ENCODE measurements at regions not wholly inside any gene's neighbourhood (a gene's known extent, or its start where the extent isn't known, plus 50 kb on each side); places are given as distances from the start of the nearest gene placed in this dataset.
A peak's percentile ranks its signal among the peaks of the same experiment; 100 is the strongest.
"Not testable (repeated sequence)": the region's sequence is repeated elsewhere in the genome, so short reads cannot be mapped to it uniquely, and the experiment has no call there.

DNA sequence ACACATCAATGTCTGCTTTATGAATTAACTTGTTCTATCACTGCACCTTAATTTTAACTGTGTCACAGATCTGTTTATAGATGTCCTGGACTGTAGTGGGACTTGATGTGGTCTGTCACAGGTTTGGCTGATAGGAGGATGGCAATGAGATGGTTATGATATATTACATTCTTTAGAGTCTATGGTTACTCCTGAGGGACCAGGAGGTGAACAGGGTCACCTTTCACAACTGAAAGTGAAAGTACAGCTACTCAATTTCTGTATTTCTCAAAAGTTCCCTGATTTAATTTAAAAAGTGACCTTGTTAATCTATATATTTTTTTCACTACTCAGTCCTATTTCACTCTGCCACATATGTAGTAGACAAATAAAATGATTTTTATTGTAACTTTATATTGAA lies 1284.1 kb upstream of the GYPC start:
- no peak for DNase-seq

DNA sequence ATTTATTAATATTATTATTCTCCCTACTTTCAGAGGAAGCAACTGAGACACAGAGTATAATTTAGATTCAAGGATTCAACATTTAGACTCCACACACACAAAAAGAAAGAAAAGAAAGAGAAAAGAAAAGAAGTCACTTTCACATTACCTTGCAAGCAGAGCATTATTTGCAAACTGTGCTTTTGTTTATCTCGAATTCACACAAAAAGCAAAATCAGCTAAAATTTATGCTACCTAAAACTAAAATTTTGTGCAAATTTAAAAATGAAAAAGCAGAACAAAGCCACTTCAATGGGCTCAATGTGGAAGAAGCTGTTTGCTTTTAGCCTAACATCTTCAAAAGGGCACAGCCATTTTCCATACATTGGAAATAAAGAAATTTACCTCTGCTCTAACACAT lies 1282.7 kb upstream of the GYPC start:
- DNase-seq: no peak

DNA sequence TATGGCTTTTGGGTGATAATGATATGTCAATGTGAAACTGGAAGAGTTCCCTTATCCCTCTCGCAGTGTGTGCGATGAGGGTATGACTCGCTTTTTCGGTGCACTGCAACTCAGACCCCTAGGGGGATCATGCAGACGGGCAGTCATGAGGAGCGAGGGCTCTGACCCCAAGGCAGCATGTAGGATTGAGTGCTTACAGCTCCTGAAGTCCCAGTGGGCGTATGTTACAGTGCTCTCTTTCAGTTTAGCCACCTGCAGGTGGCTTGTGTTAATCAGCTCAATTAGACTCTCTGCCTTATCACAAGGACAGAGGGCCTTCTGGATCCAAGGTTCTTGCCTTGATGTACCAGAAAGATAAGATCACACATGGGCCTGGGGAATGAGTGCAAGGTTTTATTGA lies 1269.9 kb upstream of the GYPC start:
- DNase-seq: no peak

DNA sequence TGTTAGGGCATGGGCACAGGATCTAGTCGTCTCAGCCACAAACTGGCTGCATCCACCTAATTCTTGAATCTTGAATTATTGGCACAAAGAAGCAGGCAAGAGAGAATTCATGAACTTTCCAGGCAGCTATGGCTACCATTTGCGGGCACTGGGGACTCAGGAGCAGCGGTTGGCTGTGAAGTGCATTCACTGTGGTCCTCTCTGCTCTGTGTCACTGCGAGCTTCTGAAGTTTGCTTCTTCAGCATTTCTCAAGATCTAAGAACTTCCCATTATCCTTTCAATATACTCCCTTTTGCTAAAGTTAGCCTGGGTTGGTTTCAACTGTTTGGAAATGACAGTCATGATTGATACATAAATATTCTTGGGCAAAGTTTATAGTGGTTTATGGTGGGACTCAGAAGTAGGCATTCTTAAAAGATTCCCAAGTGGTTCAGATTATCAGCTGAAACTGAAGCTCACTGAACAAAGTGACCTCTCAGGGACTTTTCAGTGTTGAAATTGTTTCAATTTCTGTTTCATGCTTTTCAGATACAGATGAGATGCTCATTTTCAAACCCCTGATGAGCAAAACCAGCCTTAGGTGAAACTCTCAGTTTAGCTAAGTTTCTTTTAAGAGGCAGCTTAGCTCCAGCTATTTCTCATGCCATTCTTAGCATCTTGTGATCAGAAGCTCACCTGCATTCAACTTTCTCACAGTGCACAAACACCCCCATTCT lies 1258.3 kb upstream of the GYPC start:
- DNase-seq: no peak

DNA sequence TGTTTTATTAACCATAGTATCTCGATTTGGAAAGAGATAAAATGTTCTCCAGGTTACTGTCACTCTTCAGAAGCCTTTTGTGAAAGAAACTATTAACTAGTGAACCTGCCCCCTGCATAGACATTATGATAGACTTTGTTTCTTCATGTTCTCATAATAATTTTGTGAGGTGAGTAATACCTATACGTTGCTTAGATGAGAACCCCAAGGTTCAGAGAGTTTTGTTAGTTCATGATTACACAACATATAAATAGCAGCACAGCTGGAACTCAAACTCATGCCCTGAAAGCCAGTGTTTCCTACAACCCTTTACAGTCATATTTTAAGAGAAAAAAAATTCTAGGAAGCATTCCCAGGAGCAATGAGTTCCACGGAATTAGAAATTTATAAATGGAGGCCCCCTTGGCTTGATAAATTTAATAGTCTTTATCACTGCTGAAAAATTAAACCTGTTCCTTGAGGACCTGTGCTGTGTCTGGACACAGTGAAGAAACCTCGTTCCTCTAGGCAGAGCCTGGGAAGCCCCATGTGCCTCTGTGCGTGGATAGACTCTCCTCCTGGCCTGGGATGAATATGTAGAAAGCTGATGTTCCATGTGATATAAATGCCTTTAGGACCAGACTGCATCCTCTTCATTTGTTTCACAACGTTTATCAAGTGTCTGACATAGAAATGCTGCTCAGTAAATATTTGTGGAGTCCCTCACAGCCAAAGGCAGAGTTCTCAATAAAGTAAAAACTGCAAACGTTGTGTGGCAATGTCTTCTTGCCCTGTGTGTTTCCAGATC lies 1257.0 kb upstream of the GYPC start:
- DNase-seq: no peak

DNA sequence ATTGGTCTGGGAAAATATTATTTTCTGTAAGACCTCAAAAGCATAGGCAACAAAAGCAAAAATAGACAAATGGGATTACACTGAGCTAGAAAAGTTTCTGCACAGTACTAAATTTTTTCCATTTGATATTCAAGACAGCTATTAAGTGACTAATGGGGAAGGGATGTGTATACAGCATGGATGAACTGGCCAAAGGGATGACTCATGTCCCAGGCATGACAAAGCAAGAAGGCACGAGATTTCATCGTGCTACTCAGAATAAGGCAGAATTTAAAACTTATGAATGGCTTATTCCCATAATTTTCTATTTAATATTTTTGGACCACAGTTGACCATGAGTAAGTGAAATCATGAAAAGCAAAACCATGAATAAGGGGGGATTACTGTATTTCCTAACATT lies 1250.1 kb upstream of the GYPC start:
- DNase-seq: peak; percentile 2

DNA sequence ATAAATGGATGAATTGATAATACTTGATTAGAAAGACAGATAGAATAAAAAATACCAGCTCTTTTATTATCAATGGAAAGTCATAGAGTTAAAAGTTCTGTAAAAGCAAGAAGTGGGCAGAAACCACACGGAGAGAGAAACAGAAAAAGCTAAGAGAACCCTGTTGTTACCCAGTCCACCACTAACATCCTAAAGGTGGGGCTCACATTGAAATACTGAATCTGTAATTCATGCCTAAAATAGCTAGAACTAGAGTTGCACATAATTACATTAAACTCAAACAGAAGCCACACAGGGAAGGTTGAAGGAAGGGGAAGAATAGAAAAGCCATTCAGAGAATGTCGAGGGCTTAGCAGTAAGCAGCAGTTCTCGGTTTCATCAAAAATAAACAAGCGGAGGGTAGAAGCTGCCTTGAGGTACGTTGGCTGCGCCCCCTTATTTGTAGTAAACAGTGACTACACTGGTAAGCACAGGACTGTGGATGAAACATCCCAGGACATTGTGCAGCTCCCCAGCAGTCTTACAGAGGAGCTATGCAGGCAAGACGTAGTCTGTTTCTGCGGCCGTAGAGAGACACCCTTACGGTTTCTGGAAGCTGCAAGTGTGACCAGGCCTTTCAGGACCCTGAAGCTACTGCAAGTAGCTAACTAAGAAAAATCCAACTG lies 1247.0 kb upstream of the GYPC start:
- no peak for DNase-seq

DNA sequence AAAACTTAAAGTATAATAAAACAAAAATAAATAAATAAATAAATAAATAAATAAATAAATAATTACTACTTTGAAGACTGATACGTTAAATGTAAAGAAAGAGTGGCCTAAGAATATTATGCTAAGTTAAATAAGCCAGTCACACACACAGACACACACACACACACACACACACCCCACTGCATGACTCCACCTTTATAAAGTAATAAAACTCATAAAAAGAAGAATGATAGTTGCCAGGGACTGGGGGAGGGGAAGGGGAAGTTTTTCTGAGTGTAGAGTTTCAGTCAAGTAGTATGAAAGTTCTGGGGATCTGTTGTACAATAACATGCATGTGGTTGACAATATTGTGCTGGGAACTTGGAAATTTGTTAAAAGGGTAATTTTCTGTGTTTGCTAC lies 1237.5 kb upstream of the GYPC start:
- DNase-seq: no peak

DNA sequence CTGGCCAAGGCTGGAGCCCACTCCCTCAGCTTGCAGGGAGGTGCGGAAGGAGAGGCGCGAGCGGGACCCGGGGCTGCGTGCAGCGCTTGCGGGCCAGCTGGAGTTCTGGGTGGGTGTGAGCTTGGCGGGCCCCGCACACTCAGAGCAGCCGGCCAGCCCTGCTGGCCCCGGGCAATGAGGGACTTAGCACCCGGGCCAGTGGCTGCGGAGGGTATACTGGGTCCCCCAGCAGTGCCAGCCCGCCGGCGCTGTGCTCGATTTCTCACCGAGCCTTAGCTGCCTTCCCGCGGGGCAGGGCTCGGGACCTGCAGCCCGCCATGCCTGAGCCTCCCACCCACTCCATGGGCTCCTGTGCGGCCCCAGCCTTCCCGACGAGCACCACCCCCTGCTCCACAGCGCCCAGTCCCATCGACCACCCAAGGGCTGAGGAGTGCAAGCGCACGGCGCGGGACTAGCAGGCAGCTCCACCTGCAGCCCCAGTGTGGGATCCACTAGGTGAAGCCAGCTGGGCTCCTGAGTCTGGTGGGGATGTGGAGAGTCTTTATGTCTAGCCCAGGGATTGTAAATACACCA lies 1233.7 kb upstream of the GYPC start:
- not testable (repeated sequence) for DNase-seq

DNA sequence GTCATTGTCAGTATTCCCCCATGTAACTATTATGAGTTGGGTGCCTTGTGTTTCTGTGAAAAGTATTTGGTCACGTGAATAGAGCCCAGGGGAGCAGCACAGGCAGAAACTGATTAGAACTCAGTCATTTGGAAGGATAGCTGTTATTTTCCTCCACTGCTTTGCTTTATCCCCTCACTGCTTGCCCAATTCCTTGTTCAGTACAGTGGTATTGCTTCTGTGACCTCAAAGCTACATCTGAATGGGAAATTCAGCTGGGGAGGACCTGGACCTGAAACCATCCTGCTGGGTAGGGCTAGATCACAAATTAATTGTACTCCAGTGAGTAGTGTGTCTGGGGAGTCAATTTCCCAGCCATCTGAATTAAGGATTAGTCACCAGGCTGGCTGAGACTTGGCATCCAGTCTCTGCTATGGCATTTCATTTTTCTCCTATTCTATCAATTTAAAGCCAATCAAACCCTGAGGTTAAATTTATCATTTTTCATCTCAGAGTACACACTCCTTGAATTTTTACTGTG lies 1231.6 kb upstream of the GYPC start:
- no peak for DNase-seq

DNA sequence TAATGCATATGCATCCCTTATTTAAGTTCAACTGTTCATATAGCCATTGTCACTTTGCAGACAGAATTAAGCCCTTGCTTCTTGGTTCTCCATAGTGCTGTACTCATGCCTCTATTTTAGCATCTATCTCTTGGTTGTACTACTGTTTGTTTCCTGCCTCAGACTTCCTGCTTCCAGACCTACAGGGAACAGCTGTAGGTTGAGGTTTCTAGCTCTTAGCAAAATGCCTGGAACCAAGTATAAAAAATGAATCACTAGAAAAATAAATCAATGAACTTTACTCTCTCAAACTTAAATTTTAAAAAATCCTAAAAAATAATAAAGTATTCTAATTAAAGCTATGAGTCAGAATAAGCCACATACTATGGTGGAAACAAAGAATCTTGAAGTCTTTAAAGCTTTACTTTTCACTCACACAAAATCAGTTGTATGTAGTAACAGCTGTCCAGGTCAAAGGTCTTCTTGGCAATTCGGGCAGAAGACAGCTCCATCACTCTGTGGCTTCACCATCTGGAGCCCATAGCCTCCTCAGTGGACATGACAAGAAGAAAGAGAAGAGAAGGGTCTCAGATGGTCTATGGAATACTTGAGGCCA lies 1228.1 kb upstream of the GYPC start:
- no peak for DNase-seq

DNA sequence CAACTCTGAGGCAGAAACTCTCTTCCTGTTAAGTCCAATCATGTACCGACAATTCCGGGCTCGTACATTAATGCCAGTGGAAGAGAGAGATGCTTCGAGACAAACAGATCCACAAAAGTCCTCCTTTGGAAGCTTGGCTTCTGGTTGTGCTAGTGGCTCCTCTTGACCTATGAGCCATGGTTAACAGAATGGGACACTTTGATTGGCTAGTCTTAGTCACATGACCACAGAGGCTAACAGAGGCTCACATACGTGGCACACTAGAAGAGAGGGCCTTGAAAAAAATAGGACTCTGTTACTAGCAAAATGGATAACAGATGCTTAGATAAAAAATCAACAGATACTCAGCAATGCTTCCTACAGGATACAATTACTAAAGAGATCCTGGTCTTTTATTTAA lies 1211.9 kb upstream of the GYPC start:
- no peak for DNase-seq

DNA sequence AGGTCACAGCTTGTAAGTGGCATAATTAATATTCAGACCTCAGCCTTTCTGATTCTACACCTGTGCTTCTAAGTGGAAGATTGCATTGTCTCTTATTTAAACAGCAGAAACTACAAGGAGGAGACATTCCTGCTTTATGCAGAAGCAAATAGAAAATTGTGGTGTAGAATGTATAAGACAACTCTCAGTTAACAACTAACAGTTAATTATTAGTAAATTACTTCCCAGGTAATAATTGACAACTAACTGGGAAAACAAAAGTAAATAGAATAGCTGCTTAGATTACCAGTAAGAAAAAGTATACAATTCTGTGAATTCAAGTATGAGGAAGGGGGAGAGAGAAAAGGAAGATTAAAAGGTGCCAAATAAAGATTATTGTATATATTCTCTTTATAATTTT lies 1210.5 kb upstream of the GYPC start:
- DNase-seq: no peak

DNA sequence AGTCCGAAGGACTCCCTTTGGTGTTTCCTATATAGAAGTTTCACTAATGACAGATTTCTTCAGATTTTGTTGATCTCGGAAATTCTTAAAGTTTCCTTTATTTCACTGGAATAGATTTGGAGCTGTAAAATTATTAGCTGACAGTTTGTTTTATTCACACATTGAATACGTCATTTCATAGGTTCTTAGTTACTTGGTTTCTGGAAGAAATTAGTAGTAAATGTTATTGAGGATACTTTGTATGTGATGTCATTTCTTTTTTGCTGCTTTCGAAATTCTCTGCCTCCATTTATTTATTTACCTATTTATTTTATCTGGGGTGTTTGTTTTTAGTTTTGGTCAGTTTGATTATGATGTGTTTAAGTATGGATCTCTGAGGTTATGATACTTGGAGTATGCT lies 1205.9 kb upstream of the GYPC start:
- no peak for DNase-seq

DNA sequence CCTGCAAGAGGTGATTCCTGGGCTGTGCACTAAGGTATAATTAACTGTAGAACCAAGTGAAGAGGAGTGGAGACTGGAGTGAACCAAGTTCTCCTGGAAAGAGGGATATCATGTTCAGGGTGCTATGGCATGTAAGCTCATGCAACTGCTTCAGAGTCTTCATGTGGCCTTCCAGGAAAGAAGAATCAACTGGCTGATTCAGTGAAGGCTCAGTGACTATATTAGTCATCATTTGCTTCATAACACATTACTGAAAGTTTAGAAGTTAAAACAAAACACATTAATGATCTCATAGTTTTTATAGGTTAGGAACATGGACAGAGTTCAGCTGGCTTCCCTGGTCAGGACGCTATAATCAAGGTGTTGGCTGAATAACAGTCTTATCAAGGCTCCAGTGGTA lies 1200.8 kb upstream of the GYPC start:
- DNase-seq: no peak

DNA sequence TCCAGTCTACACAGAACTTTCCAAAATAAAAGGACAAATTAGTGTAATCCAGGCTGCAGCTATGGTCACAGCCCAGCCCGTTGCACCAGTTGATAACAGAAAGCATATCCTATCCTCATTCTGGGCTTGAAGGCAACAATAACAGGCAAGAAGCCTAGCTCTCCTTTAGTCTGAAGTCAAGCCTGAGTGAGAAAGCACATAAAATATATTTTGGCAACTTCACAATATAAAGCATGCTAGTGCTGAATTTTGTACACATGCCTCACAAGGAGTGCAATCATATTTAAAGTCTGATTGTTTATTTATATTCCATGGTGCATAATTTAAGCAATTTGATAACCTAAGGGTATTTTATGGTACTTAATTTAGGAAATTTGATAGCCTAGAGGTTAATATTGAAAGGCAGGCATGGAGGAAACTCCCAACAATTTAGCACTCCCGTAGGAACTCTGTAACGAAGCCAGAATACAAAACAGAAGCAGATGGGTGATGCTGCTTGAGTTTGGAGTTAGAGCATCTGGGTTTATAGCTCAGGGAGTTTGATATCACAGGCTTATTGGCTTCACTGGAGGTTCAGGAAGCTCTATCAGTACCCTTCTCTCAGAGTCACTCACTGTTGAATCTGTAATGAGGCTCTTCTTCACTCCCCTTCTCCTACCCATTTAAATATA lies 1199.1 kb upstream of the GYPC start:
- no peak for DNase-seq

DNA sequence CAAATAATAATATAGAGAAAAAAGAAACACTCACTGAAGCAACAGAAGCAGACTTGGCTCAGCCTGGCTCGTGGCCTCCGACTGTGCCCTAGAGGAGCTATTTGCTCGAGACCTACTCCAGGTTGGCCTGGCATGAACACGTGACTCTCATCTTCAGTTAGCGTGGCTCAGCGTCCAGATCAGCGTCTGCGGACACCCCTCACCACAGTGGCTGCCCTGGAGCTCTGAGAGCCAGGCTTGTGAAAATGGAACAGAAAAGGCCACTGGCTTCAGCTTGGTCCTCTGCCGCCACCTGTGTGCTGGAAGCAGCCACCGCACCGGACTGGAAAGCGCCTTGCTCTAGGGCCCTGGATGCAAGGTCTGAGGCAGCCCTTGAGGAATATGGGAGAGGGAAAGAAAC lies 1184.0 kb upstream of the GYPC start:
- no peak for DNase-seq

DNA sequence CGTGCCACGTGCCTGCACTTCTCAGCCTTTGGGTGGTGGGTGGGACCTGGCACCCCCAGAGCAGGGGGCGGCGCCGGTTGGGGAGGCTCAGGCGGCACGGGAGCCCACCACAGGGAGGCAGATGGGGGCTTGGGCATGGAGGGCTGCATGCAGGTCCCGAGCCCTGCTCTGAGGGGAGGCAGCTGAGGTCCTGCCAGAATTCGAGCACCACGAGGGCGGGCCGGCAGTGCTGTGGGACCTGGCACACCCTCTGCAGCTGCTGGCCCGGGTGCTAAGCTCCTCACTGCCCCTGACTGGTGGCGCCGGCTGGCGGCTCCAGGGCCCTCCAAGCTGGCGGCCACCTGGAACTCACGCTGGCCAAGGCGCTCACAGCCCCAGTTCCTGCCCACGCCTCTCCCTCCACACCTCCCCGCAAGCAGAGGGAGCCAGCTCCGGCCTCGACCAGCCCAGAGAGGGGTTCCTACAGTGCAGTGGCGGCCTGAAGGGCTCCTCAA lies 1176.8 kb upstream of the GYPC start:
- DNase-seq: no peak

DNA sequence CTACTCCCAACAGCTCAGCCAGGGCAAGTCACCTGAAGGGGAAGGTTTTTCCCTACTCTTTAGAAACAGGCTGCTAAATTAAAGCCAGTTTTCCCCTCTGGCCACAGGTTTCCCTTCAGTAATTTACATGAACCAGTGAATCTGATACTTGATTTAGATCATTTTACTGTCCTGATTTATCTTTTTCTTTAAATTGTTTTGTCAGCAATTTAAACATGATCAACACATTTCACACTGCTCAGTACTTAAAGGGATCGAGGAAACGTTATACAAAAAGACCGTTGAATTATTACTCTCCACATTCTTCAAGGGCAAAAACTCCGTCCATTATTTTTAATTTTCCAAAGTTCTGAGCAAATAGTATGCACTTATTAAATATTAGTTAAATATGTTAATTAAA lies 1165.7 kb upstream of the GYPC start:
- DNase-seq: no peak

DNA sequence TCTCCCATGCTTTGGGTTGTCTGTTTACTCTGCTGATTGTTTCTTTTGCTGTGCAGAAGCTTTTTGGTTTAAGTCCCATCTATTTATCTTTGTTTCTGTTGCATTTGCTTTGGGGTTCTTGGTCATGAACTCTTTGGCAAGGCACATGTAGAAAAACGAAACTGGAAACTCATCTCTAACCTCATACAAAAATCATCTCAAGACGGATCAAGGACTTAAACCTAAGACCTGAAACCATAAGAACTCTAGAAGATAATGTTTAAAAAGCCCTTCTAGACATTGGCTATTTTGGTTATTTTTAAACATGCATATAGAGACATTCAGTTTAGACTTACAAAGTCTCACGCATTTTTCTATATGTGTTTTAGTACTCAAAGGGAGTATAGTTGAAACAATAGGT lies 1164.3 kb upstream of the GYPC start:
- DNase-seq: no peak

DNA sequence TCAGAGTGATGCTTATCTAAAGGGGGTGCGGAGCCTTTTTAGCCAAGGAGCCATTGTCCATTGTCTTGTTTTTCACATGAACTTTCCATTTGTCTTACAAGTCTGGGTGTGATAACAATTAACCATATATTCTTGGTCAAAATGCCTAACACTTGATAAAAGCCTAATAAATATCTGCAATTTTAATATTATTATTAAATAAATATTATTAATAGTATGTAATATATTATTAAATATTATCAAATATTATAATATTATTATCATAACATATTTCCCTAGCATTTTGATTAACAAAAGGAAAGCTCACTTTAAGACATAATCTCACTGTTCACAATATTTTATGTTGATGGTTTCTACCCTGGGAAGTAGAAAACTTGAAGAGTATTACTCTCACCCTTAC lies 1143.6 kb upstream of the GYPC start:
- no peak for DNase-seq

DNA sequence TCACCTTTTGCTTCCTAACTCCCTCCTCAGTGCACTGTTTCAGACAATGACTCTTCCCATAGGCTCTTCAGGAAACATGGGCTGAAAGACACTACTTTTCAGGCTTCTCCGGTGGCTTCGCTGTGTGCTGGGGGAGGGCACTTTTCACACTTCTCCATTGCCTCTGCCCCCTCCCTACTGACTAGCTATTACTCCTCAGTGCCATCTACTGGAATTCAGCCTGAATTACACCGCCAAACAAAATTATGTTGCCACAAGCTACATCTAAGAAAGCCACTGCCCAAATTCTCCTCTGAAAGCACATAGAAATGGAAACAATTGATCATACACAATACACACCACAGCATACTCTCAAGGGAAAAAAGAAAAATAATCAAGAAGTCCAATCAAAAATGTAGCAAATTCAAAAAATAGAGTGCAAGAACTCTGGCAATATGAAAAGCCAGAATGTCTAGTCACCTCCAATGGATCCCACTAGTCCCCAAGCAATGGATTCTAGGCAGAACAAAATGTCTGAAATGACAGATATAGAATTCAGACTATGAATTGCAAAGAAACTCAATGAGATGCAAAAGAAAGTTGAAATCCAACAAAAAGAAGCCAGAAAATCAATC lies 1139.4 kb upstream of the GYPC start:
- peak; percentile 7 for DNase-seq

Measured in dermis blood vessel endothelial cell (primary cell).